OCI-LY7 (cell line): ENCODE measurements at regions not wholly inside any gene's neighbourhood (a gene's known extent, or its start where the extent isn't known, plus 50 kb on each side); places are given as distances from the start of the nearest gene placed in this dataset.

ENCODE experiments used
- BruUV-seq: library from RNA; stranded (reverse); fragments of 400-500 nt; replicated peaks from 2 replicates; lab custom pipeline; 2021; lab: Mats Ljungman, UMichigan
- CTCF ChIA-PET: fragments of 300-600 bp; sonication (Branson Sonifier 250); formaldehyde crosslinking; loops from one replicate; lab custom pipeline; 2022; ENCODE audit warnings: antibody characterized with exemption; ENCODE audit not compliant: unreplicated experiment; lab: Charles Lee
- POLR2A ChIA-PET: fragments of 300-600 bp; sonication (Branson Sonifier 250); formaldehyde crosslinking; loops from one replicate; lab custom pipeline; 2022; ENCODE audit warnings: antibody characterized with exemption; lab: Charles Lee
- DNase-seq: peaks from one replicate; pipeline ENCODE4 v3.0.0-alpha.2; 2015; ENCODE audit warnings: low spot score
- H2AFZ ChIP-seq: fragments of 200-600 bp; sonication (generic), shearing (Covaris generic); 2 replicates; pipeline ENCODE4 v1.6.1; 2014; ENCODE audit warnings: mild to moderate bottlenecking, antibody characterized with exemption, low read length, moderate library complexity
- H3K27ac ChIP-seq: fragments of 200-600 bp; sonication (generic); 2 replicates; pipeline ENCODE4 v1.5.1; 2014; ENCODE audit warnings: mixed run types, low read depth, mild to moderate bottlenecking, moderate library complexity, low read length, inconsistent platforms; ENCODE audit not compliant: poor library complexity, severe bottlenecking
- H3K36me3 ChIP-seq: fragments of 200-600 bp; sonication (generic); 2 replicates; pipeline ENCODE4 v1.6.1; 2014; ENCODE audit warnings: mild to moderate bottlenecking, antibody characterized with exemption, low read length, moderate library complexity, mixed read lengths; ENCODE audit not compliant: insufficient read depth
- H3K4me1 ChIP-seq: fragments of 200-600 bp; sonication (generic); 2 replicates; pipeline ENCODE4 v1.5.1; 2014; ENCODE audit warnings: mild to moderate bottlenecking, low read length; ENCODE audit not compliant: insufficient read depth, poor library complexity, severe bottlenecking
- H3K4me2 ChIP-seq: fragments of 200-600 bp; sonication (generic); 2 replicates; pipeline ENCODE4 v1.6.1; 2014; ENCODE audit warnings: mild to moderate bottlenecking, low read length
- H3K4me3 ChIP-seq: fragments of 200-600 bp; sonication (generic); 2 replicates; pipeline ENCODE4 v1.5.1; 2014; ENCODE audit warnings: mild to moderate bottlenecking, low read depth, low read length; ENCODE audit not compliant: poor library complexity, severe bottlenecking
- H3K79me2 ChIP-seq: fragments of 200-600 bp; sonication (generic); 2 replicates; pipeline ENCODE4 v1.6.1; 2016; ENCODE audit warnings: low read depth, mild to moderate bottlenecking, low read length, moderate library complexity, mixed read lengths; ENCODE audit not compliant: insufficient read depth
- H3K9me2 ChIP-seq: fragments of 200-600 bp; sonication (generic); 2 replicates; pipeline ENCODE4 v1.6.1; 2016; ENCODE audit warnings: mild to moderate bottlenecking, low read length, mixed read lengths; ENCODE audit not compliant: insufficient read depth
- H3K9me3 ChIP-seq: fragments of 200-600 bp; sonication (generic); 2 replicates; pipeline ENCODE4 v1.6.1; 2014; ENCODE audit warnings: mild to moderate bottlenecking, mixed run types, low read length, mixed read lengths
- H4K20me1 ChIP-seq: fragments of 200-600 bp; sonication (generic); 2 replicates; pipeline ENCODE4 v1.6.1; 2014; ENCODE audit warnings: mild to moderate bottlenecking, antibody characterized with exemption, low read length, moderate library complexity, mixed read lengths; ENCODE audit not compliant: insufficient read depth
- EZH2phosphoT487 ChIP-seq: fragments of 200-600 bp; sonication (generic); IDR thresholded peaks from 2 replicates; pipeline ENCODE4 v1.6.1; 2018; ENCODE audit warnings: low read depth, borderline replicate concordance, mild to moderate bottlenecking, mixed run types, antibody characterized with exemption, low read length, moderate library complexity, mixed read lengths
- intact Hi-C: fragments of 100-400 bp; cut with micrococcal nuclease; formaldehyde crosslinking; loops from one replicate; pipeline ENCODE4 v1.10.0; 2022; ENCODE audit not compliant: unreplicated experiment
- TF ChIP-seq, protein P1 (sequence below): fragments of 200-600 bp; sonication (generic); conservative IDR thresholded peaks from 2 replicates; pipeline ENCODE4 v1.5.1; 2014; ENCODE audit warnings: mild to moderate bottlenecking, antibody characterized with exemption, low read length, moderate library complexity, mixed read lengths

DNA sequence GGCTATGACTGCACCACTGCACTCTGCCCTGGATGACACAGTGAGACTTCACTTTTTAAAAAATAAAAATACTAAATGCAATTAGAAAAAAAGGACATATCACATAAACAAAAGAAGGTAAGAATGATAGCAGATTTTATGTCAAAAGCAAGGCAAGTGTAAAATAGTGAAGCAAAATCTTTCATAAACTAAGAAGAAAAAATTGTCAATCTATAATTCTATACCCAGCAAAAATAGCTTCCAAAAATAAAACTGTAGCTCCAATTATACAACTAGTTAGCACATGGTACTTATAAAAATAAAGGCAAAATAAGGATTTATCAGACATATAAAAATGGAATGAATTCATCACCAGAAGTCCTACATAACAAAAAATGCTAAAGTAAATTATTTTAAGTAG, 85.4 kb upstream of the SVIL start:
- BruUV-seq = no TSS peak
- Histone ChIP-seq H3K4me1 (no peaks in the 10 kb centered on the region), H2AFZ (no peak overlapping the region), H3K4me2 (no peak overlapping the region), H3K4me3 (no peak overlapping the region), H3K9me3 (peaks cover 8% of the 10 kb centered on the region; the same call in 1 of the 2 replicates), H3K36me3 (no peaks in the 10 kb centered on the region), H3K9me2 (no peaks in the 10 kb centered on the region), H3K79me2 (no peaks in the 10 kb centered on the region), H3K27ac (no peak overlapping the region), H4K20me1 (no peaks in the 10 kb centered on the region)
- POLR2A ChIA-PET = interaction anchor here (0.6 to 0.7 kb wide), 3 partner anchors 13 to 1025 kb away, joined by 3 to 8 read pairs (median 5); no protein-coding TSS in a partner anchor
- DNase-seq = no peak
- intact Hi-C loops = no loop called here
- no peak for TF ChIP-seq EZH2phosphoT487
- TF ChIP-seq, protein P1, sequence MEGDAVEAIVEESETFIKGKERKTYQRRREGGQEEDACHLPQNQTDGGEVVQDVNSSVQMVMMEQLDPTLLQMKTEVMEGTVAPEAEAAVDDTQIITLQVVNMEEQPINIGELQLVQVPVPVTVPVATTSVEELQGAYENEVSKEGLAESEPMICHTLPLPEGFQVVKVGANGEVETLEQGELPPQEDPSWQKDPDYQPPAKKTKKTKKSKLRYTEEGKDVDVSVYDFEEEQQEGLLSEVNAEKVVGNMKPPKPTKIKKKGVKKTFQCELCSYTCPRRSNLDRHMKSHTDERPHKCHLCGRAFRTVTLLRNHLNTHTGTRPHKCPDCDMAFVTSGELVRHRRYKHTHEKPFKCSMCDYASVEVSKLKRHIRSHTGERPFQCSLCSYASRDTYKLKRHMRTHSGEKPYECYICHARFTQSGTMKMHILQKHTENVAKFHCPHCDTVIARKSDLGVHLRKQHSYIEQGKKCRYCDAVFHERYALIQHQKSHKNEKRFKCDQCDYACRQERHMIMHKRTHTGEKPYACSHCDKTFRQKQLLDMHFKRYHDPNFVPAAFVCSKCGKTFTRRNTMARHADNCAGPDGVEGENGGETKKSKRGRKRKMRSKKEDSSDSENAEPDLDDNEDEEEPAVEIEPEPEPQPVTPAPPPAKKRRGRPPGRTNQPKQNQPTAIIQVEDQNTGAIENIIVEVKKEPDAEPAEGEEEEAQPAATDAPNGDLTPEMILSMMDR = no peak
- CTCF ChIA-PET = no interaction called here

DNA sequence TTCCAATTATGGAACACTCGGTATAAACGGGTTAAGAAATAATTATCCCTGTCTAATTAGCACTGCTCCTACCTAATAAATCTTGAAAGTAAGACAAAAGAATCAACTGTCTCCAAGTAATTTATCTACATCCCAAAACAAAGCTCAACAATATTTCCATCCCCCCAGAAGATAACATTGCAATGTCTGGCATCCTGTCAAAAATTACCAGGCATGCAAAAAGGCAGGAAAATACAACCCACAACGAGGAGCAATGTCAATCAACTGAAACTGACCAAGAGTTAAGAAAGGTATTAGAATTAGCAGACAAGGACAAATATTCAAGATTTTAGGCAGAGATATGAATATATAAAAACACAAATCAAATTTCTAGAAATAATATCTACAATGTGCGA, 84.5 kb upstream of the SVIL start:
- Histone ChIP-seq H3K79me2 (no peaks in the 10 kb centered on the region), H3K36me3 (no peaks in the 10 kb centered on the region)
- no peak for DNase-seq

DNA sequence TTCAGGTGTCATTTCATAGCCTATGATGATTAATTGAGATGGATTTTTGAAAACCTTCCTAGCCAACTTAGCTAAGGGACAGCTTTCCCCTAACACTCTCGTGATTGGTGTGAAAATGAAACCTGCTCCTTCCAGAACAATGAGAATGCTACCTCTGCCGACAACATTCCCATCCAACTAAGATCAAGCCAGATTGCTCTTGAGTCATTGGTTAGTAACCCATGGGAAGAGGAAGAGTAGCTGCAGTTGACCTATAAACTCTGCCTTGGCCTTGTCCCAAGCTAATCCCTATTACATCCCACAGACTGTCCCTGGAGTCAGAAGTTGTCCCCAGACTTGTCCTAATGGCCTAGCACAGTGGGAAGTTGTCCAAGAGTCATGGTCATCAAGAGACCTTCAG, 80.5 kb upstream of the SVIL start:
- Histone ChIP-seq H4K20me1 (no peaks in the 10 kb centered on the region), H3K9me2 (no peaks in the 10 kb centered on the region; the same call in 1 of the 2 replicates), H3K36me3 (no peaks in the 10 kb centered on the region), H3K79me2 (no peaks in the 10 kb centered on the region), H2AFZ (no peak overlapping the region), H3K4me3 (no peak overlapping the region), H3K9me3 (peaks cover 5% of the 10 kb centered on the region; the same call in 1 of the 2 replicates), H3K27ac (no peak overlapping the region), H3K4me1 (no peaks in the 10 kb centered on the region), H3K4me2 (no peak overlapping the region)
- no peak for TF ChIP-seq EZH2phosphoT487
- TF ChIP-seq, protein P1 = no peak
- POLR2A ChIA-PET = no interaction called here
- intact Hi-C loops = no loop called here
- no peak for DNase-seq
- CTCF ChIA-PET = no interaction called here
- no TSS peak for BruUV-seq

More for the DNA sequence above, 84.5 kb upstream of the SVIL start:
- no peak for TF ChIP-seq EZH2phosphoT487
- TF ChIP-seq, protein P1 = no peak
- H3K9me2 ChIP-seq = no peaks in the 10 kb centered on the region
- ChIA-PET POLR2A (interaction anchor here (0.7 to 0.8 kb wide), 2 partner anchors 14 to 17 kb away, joined by 3 to 5 read pairs; no protein-coding TSS in a partner anchor), CTCF (no interaction called here)
- H4K20me1 ChIP-seq = no peaks in the 10 kb centered on the region
- no peak overlapping the region for H3K27ac ChIP-seq
- H3K4me2 ChIP-seq = no peak overlapping the region
- H3K4me3 ChIP-seq = no peak overlapping the region
- H3K4me1 ChIP-seq = no peaks in the 10 kb centered on the region
- intact Hi-C loops = no loop called here
- peaks cover 8% of the 10 kb centered on the region; the same call in 1 of the 2 replicates for H3K9me3 ChIP-seq
- no peak overlapping the region for H2AFZ ChIP-seq
- no TSS peak for BruUV-seq
